Neural cell (in vitro differentiated cells): ENCODE measurements at regions not wholly inside any gene's neighbourhood (a gene's known extent, or its start where the extent isn't known, plus 50 kb on each side); places are given as distances from the start of the nearest gene placed in this dataset.

Experiments used
- EZH2 ChIP-seq: fragments of 200-600, 300-800 bp; shearing (Covaris generic), sonication (generic); IDR thresholded peaks from 2 replicates; pipeline ENCODE4 v1.6.1; 2014; ENCODE audit warnings: antibody characterized with exemption, low read length, borderline replicate concordance, mild to moderate bottlenecking; ENCODE audit not compliant: insufficient read depth, poor library complexity, severe bottlenecking
- SMC3 ChIP-seq: fragments of 450-650 bp; conservative IDR thresholded peaks from 2 replicates; pipeline ENCODE4 v1.6.1; 2014; ENCODE audit warnings: antibody characterized with exemption, mild to moderate bottlenecking, moderate library complexity; ENCODE audit not compliant: poor library complexity
- TF ChIP-seq, protein P1 (sequence below): fragments of 450-650 bp; IDR thresholded peaks from 2 replicates; pipeline ENCODE4 v1.5.1; 2014; ENCODE audit warnings: antibody characterized with exemption, mild to moderate bottlenecking, moderate library complexity; ENCODE audit not compliant: poor library complexity, severe bottlenecking

DNA sequence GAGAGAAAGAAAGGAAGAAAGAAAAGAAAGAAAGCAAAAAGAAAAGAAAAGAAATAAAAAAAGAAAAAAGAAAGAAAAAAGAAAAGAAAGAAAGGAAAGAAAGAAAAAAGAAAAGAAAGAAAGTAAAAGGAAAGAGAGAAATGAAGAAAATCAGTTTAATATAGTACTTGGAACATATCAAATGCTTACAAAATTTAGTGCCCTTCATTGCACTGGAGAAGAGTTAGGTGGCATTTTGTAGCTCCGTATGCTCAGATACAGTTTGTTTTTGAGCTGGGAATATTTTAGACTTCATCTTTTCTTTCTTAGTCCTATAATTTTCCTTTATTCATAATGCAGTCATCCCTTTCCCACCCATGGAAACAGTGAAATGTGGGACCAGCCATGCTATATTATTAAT is 56.2 kb upstream of the APP start:
- TF ChIP-seq EZH2 (no peak), SMC3 (no peak)
- TF ChIP-seq, protein P1, sequence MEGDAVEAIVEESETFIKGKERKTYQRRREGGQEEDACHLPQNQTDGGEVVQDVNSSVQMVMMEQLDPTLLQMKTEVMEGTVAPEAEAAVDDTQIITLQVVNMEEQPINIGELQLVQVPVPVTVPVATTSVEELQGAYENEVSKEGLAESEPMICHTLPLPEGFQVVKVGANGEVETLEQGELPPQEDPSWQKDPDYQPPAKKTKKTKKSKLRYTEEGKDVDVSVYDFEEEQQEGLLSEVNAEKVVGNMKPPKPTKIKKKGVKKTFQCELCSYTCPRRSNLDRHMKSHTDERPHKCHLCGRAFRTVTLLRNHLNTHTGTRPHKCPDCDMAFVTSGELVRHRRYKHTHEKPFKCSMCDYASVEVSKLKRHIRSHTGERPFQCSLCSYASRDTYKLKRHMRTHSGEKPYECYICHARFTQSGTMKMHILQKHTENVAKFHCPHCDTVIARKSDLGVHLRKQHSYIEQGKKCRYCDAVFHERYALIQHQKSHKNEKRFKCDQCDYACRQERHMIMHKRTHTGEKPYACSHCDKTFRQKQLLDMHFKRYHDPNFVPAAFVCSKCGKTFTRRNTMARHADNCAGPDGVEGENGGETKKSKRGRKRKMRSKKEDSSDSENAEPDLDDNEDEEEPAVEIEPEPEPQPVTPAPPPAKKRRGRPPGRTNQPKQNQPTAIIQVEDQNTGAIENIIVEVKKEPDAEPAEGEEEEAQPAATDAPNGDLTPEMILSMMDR: no peak
